ENCODE measurements at regions not wholly inside any gene's neighbourhood (a gene's known extent, or its start where the extent isn't known, plus 50 kb on each side); places are given as distances from the start of the nearest gene placed in this dataset.

GRCh38 chr15:60120100-60120499 is 116.0 kb downstream of the FOXB1 start:
- Histone ChIP-seq H3K27me3 (no peaks in the 10 kb centered on the region), H3K36me3 (no peaks in the 10 kb centered on the region), H3K27ac (no peak overlapping the region), H3K4me3 (no peak overlapping the region), H3K4me1 (no peaks in the 10 kb centered on the region), H3K9me3 (no peaks in the 10 kb centered on the region)
- no peak for TF ChIP-seq CTCF (IDR thresholded peaks at IDR 0.05)
- intact Hi-C loops (cut with DNase I) = no loop called here
- no peak for DNase-seq (ENCODE audit: low spot score in 2 of 2)

DNA sequence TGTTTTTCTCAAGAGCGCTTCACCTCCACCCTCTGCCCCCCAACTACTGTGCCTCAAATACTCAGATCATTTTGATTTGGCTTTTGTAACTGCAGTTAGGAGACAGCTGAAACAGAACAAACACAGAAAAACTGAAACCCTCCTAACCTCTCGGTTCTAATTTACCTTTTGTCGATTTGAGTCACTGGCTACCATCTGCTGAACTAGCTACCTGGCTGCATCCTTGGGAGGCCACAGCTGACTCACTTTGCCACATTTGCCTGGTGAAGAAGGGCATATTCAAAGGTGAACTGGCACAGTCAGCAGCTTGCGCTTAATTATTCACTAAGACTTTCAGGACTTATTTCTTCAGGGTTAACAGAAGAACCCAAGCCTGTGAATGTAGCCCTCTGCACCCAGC is 117.7 kb downstream of the FOXB1 start:
- no peak for DNase-seq (ENCODE audit: low spot score in 2 of 2)
- Histone ChIP-seq H3K36me3 (no peaks in the 10 kb centered on the region), H3K4me1 (no peaks in the 10 kb centered on the region), H3K27me3 (no peaks in the 10 kb centered on the region), H3K9me3 (no peaks in the 10 kb centered on the region), H3K27ac (no peak overlapping the region), H3K4me3 (no peak overlapping the region)
- TF ChIP-seq CTCF (IDR thresholded peaks at IDR 0.05) = no peak
- intact Hi-C loops (cut with DNase I) = no loop called here

- H3K27me3 ChIP-seq = no peaks in the 10 kb centered on the region
- TF ChIP-seq CTCF (IDR thresholded peaks at IDR 0.05) = no peak
- no peak overlapping the region for H3K27ac ChIP-seq
- no peaks in the 10 kb centered on the region for H3K9me3 ChIP-seq
- H3K4me3 ChIP-seq = no peak overlapping the region
- DNase-seq (ENCODE audit: low spot score in 2 of 2) = no peak
- H3K36me3 ChIP-seq = no peaks in the 10 kb centered on the region
- intact Hi-C loops (cut with DNase I) = no loop called here
- H3K4me1 ChIP-seq = no peaks in the 10 kb centered on the region
Observed at GRCh38 chr15:60122691-60123090, 118.6 kb downstream of the FOXB1 start.

- no peak for DNase-seq (ENCODE audit: low spot score in 2 of 2)
- no peaks in the 10 kb centered on the region for H3K9me3 ChIP-seq
Observed at GRCh38 chr15:60124460-60125070, 120.5 kb downstream of the FOXB1 start.

GRCh38 chr15:60125334-60125733 is 121.2 kb downstream of the FOXB1 start:
- DNase-seq (ENCODE audit: low spot score in 2 of 2) = no peak
- intact Hi-C loops (cut with DNase I) = no loop called here
- H3K36me3 ChIP-seq = no peaks in the 10 kb centered on the region

More at GRCh38 chr15:60124460-60125070, 120.5 kb downstream of the FOXB1 start:
- H3K27me3 ChIP-seq = no peaks in the 10 kb centered on the region
- no peaks in the 10 kb centered on the region for H3K4me1 ChIP-seq
- intact Hi-C loops (cut with DNase I) = no loop called here
- H3K4me3 ChIP-seq = no peak overlapping the region
- H3K27ac ChIP-seq = no peak overlapping the region
- H3K36me3 ChIP-seq = no peaks in the 10 kb centered on the region
- TF ChIP-seq CTCF (IDR thresholded peaks at IDR 0.05) = no peak

More at GRCh38 chr15:60125334-60125733, 121.2 kb downstream of the FOXB1 start:
- no peaks in the 10 kb centered on the region for H3K27me3 ChIP-seq
- no peak overlapping the region for H3K4me3 ChIP-seq
- no peak for TF ChIP-seq CTCF (IDR thresholded peaks at IDR 0.05)
- H3K4me1 ChIP-seq = no peaks in the 10 kb centered on the region
- H3K9me3 ChIP-seq = no peaks in the 10 kb centered on the region
- no peak overlapping the region for H3K27ac ChIP-seq

Measured in ascending aorta (tissue), 2 donors.